WTC11 (cell line): ENCODE measurements at regions not wholly inside any gene's neighbourhood (a gene's known extent, or its start where the extent isn't known, plus 50 kb on each side); places are given as distances from the start of the nearest gene placed in this dataset.

Experiments used
- ATAC-seq: fragments of 200-7000 bp; cut with Tn5 transposase; 2 replicates; pipeline ENCODE4 v1.10.0; 2021; ENCODE audit warnings: mild to moderate bottlenecking, moderate library complexity
- CTCF ChIA-PET: fragments of 300-600 bp; sonication (Branson Sonifier 250); formaldehyde crosslinking; loops from one replicate; lab custom pipeline; 2021; ENCODE audit warnings: antibody characterized with exemption; lab: Charles Lee
- POLR2A ChIA-PET: fragments of 350-600 bp; sonication (Branson Sonifier 250); formaldehyde crosslinking; loops from one replicate; lab custom pipeline; 2021; ENCODE audit warnings: antibody characterized with exemption; lab: Charles Lee
- DNase-seq: peaks from one replicate; pipeline ENCODE4 v3.0.0; 2021; ENCODE audit warnings: low spot score
- H3K27ac Mint-ChIP-seq: 2 replicates; pipeline ENCODE4 v1.8.0; 2021; ENCODE audit warnings: mixed read lengths
- H3K27me3 Mint-ChIP-seq: 2 replicates; pipeline ENCODE4 v1.8.0; 2021; ENCODE audit warnings: low read depth, mild to moderate bottlenecking, moderate library complexity, mixed read lengths
- H3K36me3 Mint-ChIP-seq: 2 replicates; pipeline ENCODE4 v1.8.0; 2021; ENCODE audit warnings: mixed read lengths
- H3K4me1 Mint-ChIP-seq: 2 replicates; pipeline ENCODE4 v1.8.0; 2022; ENCODE audit warnings: mixed read lengths
- H3K4me3 Mint-ChIP-seq: 2 replicates; pipeline ENCODE4 v1.8.0; 2021; ENCODE audit warnings: mild to moderate bottlenecking, moderate library complexity, mixed read lengths
- H3K9me3 Mint-ChIP-seq: 2 replicates; pipeline ENCODE4 v1.8.0; 2021; ENCODE audit warnings: mixed read lengths
- CREM ChIP-seq: sonication (generic); formaldehyde crosslinking; IDR thresholded peaks from 2 replicates; pipeline ENCODE4 v1.8.1; 2022; ENCODE audit warnings: mild to moderate bottlenecking, missing genetic modification reagents, moderate library complexity
- FOXK1 ChIP-seq: sonication (generic); formaldehyde crosslinking; IDR thresholded peaks from 2 replicates; pipeline ENCODE4 v1.8.0; 2022; ENCODE audit warnings: mild to moderate bottlenecking, moderate library complexity, missing genetic modification reagents
- FOXP1 ChIP-seq: sonication (generic); formaldehyde crosslinking; IDR thresholded peaks from 2 replicates; pipeline ENCODE4 v1.8.0; 2022; ENCODE audit warnings: missing genetic modification reagents, mild to moderate bottlenecking, moderate library complexity, borderline replicate concordance
- IRF2 ChIP-seq: sonication (generic); formaldehyde crosslinking; IDR thresholded peaks from 2 replicates; pipeline ENCODE4 v1.8.0; 2022; ENCODE audit warnings: low read depth, missing genetic modification reagents, borderline replicate concordance
- MXD4 ChIP-seq: fragments of 250-450 bp; sonication (Bioruptor Pico); IDR thresholded peaks from 2 replicates; pipeline ENCODE4 v1.8.0; 2021; ENCODE audit warnings: mild to moderate bottlenecking, moderate library complexity, borderline replicate concordance
- NR1H2 ChIP-seq: sonication (generic); formaldehyde crosslinking; IDR thresholded peaks from 2 replicates; pipeline ENCODE4 v1.9.0; 2021; ENCODE audit warnings: mild to moderate bottlenecking, moderate library complexity, missing genetic modification reagents
- OVOL2 ChIP-seq: fragments of 250-450 bp; sonication (Bioruptor Pico); IDR thresholded peaks from 2 replicates; pipeline ENCODE4 v1.9.0; 2021; ENCODE audit warnings: mild to moderate bottlenecking, borderline replicate concordance
- RELA ChIP-seq: sonication (generic); formaldehyde crosslinking; IDR thresholded peaks from 2 replicates; pipeline ENCODE4 v1.8.1; 2022; ENCODE audit warnings: missing genetic modification reagents, mild to moderate bottlenecking, borderline replicate concordance
- ZNF121 ChIP-seq: sonication (generic); formaldehyde crosslinking; IDR thresholded peaks from 2 replicates; pipeline ENCODE4 v1.8.0; 2023; ENCODE audit warnings: missing genetic modification reagents
- ZNF138 ChIP-seq: sonication (generic); formaldehyde crosslinking; conservative IDR thresholded peaks from 2 replicates; pipeline ENCODE4 v1.8.1; 2022; ENCODE audit warnings: mild to moderate bottlenecking, moderate library complexity, missing genetic modification reagents
- ZNF219 ChIP-seq: sonication (generic); formaldehyde crosslinking; IDR thresholded peaks from 2 replicates; pipeline ENCODE4 v1.8.0; 2023; ENCODE audit warnings: missing genetic modification reagents, mild to moderate bottlenecking, borderline replicate concordance
- ZNF317 ChIP-seq: sonication (generic); formaldehyde crosslinking; IDR thresholded peaks from 2 replicates; pipeline ENCODE4 v1.8.1; 2023; ENCODE audit warnings: low read depth, mild to moderate bottlenecking, moderate library complexity, missing genetic modification reagents, borderline replicate concordance
- ZNF416 ChIP-seq: fragments of 250-450 bp; sonication (Bioruptor Pico); IDR thresholded peaks from 2 replicates; pipeline ENCODE4 v1.9.0; 2021; ENCODE audit warnings: mild to moderate bottlenecking, inconsistent platforms
- TF ChIP-seq, protein P1 (sequence below): sonication (generic); formaldehyde crosslinking; IDR thresholded peaks from 2 replicates; pipeline ENCODE4 v1.8.0; 2023; ENCODE audit warnings: missing genetic modification reagents
- TF ChIP-seq, protein P2 (sequence below): fragments of 250-450 bp; sonication (Bioruptor Pico); IDR thresholded peaks from 2 replicates; pipeline ENCODE4 v2.1.2; 2022; ENCODE audit warnings: mild to moderate bottlenecking, moderate library complexity
- TF ChIP-seq, protein P3 (sequence below): sonication (generic); formaldehyde crosslinking; conservative IDR thresholded peaks from 2 replicates; pipeline ENCODE4 v1.8.1; 2023; ENCODE audit warnings: mild to moderate bottlenecking, low read depth, missing genetic modification reagents, moderate library complexity
- TF ChIP-seq, protein P4 (sequence below): sonication (generic); formaldehyde crosslinking; IDR thresholded peaks from 2 replicates; pipeline ENCODE4 v1.8.0; 2022; ENCODE audit warnings: mild to moderate bottlenecking, missing genetic modification reagents
- TF ChIP-seq, protein P5 (sequence below): fragments of 250-450 bp; sonication (Bioruptor Pico); IDR thresholded peaks from 2 replicates; pipeline ENCODE4 v1.9.0; 2021; ENCODE audit warnings: moderate library complexity, mild to moderate bottlenecking, inconsistent platforms, borderline replicate concordance

DNA sequence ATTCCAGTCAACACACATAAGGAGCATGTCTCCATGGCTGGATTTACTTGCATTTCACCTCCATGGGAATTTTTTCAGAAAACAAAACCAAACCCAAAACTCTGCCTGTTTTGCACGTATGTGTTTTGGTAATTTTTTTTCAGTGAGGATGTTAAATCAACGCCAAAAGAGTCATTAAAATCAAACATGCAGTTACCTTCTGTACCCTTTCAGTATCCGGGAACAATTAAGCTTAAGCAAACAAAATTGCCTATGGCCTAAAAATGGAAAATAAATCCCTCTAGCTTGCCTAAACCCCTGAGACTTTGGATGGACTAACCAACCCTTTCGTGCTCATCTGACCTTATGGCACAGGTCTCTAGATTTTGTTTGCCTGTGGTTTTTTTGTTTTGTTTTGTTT is 209.2 kb upstream of the KLF4 start:
- H3K36me3 Mint-ChIP-seq, result no peaks in the 10 kb centered on the region
- CTCF ChIA-PET, result no interaction called here
- no peaks in the 10 kb centered on the region for H3K4me1 Mint-ChIP-seq
- H3K4me3 Mint-ChIP-seq, result no peak overlapping the region
- H3K27ac Mint-ChIP-seq, result no peak overlapping the region
- no peaks in the 10 kb centered on the region; the same call in 1 of the 2 replicates for H3K27me3 Mint-ChIP-seq
- ATAC-seq (no peak), DNase-seq (no peak)
- TF ChIP-seq MXD4 (CRISPR knock-in tag) (no peak), NR1H2 (no peak), RELA (CRISPR knock-in tag) (no peak), OVOL2 (CRISPR knock-in tag) (no peak), ZNF317 (no peak), CREM (CRISPR knock-in tag) (no peak), FOXP1 (CRISPR knock-in tag) (no peak), ZNF121 (no peak), IRF2 (CRISPR knock-in tag) (no peak), ZNF416 (CRISPR knock-in tag) (no peak), ZNF219 (CRISPR knock-in tag) (no peak), ZNF138 (CRISPR knock-in tag) (no peak)
- TF ChIP-seq, protein P1, sequence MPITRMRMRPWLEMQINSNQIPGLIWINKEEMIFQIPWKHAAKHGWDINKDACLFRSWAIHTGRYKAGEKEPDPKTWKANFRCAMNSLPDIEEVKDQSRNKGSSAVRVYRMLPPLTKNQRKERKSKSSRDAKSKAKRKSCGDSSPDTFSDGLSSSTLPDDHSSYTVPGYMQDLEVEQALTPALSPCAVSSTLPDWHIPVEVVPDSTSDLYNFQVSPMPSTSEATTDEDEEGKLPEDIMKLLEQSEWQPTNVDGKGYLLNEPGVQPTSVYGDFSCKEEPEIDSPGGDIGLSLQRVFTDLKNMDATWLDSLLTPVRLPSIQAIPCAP, result no peak
- TF ChIP-seq, protein P2, sequence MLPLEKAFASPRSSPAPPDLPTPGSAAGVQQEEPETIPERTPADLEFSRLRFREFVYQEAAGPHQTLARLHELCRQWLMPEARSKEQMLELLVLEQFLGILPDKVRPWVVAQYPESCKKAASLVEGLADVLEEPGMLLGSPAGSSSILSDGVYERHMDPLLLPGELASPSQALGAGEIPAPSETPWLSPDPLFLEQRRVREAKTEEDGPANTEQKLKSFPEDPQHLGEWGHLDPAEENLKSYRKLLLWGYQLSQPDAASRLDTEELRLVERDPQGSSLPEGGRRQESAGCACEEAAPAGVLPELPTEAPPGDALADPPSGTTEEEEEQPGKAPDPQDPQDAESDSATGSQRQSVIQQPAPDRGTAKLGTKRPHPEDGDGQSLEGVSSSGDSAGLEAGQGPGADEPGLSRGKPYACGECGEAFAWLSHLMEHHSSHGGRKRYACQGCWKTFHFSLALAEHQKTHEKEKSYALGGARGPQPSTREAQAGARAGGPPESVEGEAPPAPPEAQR (CRISPR knock-in tag), result no peak
- POLR2A ChIA-PET, result no interaction called here
- H3K9me3 Mint-ChIP-seq, result peaks cover 3% of the 10 kb centered on the region; the same call in 1 of the 2 replicates

DNA sequence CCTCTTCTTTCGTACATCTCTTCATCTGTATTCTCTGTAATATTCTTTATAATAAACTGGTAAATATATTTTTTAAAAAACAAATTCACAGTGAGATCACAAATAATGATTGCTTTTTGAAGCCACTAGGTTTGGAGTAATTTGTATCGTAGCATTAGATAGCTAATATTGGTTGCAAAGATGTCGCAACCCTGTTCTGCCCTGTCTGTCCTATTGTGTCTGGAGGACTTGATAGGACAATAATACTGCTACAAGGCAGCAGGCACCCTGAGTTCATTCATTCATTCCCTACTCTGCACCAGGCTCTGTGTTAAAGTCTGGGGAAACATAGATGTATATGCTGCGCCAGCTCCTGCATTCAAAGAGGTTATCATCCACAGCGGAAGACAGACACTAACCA is 206.7 kb upstream of the KLF4 start:
- Mint-ChIP-seq H3K4me3 (no peak overlapping the region), H3K9me3 (no peaks in the 10 kb centered on the region), H3K4me1 (no peaks in the 10 kb centered on the region), H3K36me3 (no peaks in the 10 kb centered on the region), H3K27me3 (no peaks in the 10 kb centered on the region), H3K27ac (no peak overlapping the region)
- CTCF ChIA-PET, result no interaction called here
- TF ChIP-seq, protein P3, sequence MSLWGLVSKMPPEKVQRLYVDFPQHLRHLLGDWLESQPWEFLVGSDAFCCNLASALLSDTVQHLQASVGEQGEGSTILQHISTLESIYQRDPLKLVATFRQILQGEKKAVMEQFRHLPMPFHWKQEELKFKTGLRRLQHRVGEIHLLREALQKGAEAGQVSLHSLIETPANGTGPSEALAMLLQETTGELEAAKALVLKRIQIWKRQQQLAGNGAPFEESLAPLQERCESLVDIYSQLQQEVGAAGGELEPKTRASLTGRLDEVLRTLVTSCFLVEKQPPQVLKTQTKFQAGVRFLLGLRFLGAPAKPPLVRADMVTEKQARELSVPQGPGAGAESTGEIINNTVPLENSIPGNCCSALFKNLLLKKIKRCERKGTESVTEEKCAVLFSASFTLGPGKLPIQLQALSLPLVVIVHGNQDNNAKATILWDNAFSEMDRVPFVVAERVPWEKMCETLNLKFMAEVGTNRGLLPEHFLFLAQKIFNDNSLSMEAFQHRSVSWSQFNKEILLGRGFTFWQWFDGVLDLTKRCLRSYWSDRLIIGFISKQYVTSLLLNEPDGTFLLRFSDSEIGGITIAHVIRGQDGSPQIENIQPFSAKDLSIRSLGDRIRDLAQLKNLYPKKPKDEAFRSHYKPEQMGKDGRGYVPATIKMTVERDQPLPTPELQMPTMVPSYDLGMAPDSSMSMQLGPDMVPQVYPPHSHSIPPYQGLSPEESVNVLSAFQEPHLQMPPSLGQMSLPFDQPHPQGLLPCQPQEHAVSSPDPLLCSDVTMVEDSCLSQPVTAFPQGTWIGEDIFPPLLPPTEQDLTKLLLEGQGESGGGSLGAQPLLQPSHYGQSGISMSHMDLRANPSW, result no peak
- TF ChIP-seq, protein P4, sequence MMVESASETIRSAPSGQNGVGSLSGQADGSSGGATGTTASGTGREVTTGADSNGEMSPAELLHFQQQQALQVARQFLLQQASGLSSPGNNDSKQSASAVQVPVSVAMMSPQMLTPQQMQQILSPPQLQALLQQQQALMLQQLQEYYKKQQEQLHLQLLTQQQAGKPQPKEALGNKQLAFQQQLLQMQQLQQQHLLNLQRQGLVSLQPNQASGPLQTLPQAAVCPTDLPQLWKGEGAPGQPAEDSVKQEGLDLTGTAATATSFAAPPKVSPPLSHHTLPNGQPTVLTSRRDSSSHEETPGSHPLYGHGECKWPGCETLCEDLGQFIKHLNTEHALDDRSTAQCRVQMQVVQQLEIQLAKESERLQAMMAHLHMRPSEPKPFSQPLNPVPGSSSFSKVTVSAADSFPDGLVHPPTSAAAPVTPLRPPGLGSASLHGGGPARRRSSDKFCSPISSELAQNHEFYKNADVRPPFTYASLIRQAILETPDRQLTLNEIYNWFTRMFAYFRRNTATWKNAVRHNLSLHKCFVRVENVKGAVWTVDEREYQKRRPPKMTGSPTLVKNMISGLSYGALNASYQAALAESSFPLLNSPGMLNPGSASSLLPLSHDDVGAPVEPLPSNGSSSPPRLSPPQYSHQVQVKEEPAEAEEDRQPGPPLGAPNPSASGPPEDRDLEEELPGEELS, result no peak
- no peak for TF ChIP-seq FOXK1 (CRISPR knock-in tag)
- TF ChIP-seq, protein P5, sequence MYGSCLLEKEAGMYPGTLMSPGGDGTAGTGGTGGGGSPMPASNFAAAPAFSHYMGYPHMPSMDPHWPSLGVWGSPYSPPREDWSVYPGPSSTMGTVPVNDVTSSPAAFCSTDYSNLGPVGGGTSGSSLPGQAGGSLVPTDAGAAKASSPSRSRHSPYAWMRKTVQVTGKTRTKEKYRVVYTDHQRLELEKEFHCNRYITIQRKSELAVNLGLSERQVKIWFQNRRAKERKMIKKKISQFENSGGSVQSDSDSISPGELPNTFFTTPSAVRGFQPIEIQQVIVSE, result no peak
- ATAC-seq, result no peak
- DNase-seq, result no peak
- POLR2A ChIA-PET, result no interaction called here
